Renal pelvis (tissue), 1 donor: ENCODE measurements at regions not wholly inside any gene's neighbourhood (a gene's known extent, or its start where the extent isn't known, plus 50 kb on each side); places are given as distances from the start of the nearest gene placed in this dataset.
"Not testable (repeated sequence)": the region's sequence is repeated elsewhere in the genome, so short reads cannot be mapped to it uniquely, and the experiment has no call there.

Experiments used
- DNase-seq: peaks from one replicate; pipeline ENCODE4 v3.0.0-alpha.2; 2013

DNA sequence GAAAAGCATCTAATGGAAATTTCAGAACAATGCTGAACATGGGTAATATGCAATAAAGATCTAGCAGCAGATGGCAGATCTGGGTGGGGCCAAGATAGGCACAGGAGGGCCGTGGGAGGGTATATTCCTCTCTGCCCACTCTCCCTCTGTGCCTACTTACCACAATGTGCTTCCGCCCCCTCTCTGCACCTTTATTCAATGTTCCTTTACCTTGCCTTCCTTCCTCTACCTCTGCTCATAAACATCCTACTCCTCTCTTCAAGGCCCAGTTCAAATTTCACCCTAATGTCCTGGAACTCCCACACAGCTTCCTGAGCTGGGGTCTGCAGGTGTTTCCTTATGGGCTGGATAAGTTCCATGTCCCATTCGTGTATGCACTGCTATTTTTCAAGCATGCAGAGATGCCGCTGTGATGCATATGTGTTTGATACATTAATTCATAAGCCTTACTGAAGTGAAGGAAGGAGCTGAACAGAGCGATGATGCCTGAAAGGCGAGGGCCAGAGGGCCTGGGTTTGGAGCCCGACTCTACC lies 65.6 kb upstream of the EDEM3 start:
- no peak for DNase-seq

DNA sequence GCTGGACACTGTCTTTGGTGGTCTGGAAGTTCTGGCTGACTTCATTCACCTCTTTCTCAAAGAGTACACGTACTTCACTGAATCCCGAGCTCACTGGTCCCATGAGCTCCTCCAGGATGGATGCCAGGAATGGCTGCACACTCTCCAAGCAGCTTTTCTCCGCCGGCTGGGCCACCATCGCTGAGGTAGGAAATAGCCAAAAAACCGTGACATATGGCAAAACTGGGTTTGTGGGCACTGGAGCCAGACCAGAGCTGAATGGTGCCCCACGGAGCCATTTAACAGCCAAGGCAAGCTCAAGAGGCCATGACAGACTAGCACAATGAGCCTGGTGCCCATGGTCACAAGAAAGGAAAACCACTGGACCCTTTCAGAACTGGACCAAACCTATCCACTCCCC lies 64.0 kb upstream of the EDEM3 start:
- DNase-seq = no peak

DNA sequence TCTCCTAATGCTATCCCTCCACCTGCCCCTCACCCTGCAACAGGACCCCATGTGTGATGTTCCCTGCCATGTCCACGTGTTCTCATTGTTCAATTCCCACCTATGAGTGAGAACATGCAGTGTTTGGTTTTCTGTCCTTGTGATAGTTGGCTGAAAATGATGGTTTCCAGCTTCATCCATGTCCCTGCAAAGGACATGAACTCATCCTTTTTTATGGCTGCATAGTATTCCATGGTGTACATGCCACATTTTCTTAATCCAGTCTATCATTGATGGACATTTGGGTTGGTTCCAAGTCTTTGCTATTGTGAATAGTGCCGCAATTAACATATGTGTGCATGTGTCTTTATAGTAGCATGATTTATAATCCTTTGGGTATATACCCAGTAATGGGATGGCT lies 62.3 kb upstream of the EDEM3 start:
- DNase-seq = not testable (repeated sequence)

DNA sequence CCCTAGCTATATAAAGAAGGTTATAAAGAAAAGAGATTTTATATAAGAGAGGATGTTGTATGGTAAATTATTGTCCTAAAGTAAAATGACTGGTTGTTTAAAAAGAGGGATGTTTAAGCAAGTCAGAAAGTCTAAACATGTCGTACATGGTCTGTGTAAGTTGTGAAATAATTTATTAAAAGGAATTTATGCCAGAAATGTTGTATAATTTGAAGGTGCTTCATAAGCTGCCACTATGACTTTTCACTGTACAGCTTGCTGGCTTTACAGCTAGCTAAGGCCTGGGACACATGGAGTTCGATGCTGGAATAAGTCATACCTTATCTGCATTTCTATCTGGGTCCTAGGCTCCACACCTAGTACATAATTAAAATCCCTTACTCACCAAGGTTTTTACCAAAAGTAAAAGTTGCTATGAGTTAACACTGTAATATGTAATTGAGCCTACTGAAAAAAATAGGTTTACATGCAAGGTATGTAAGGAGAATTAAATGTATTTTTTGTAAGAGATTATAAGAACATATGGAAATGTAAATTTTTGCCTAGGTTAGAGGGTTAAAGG lies 59.0 kb upstream of the EDEM3 start:
- no peak for DNase-seq

DNA sequence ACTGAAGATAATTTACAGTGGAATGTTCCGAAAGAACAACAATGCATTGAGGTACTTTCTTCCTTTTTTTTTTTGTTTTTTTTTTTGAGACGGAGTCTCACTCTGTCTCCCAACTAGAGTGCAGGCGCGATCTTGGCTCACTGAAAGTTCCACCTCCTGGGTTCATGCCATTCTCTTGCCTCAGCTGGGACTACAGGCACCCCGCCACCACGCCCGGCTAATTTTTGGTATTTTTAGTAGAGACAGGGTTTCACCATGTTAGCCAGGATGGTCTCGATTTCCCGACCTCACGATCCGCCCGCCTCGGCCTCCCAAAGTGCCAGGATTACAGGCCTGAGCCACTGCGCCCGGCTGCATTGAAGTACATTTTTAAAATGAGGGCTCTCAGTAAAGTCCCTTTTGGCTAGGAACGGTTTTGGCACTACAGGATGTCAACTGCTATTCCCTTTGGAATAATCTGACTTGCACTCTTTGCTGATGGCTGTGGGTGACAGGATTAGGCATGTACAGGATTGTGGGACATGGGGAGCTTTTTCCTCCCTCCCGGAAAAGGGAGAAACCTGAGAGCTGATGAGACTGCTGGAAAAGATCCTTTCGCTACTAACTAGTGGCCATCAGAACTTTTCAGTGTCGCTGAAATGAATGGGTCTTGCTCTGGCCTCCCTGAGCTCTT lies 56.9 kb upstream of the EDEM3 start:
- no peak for DNase-seq

DNA sequence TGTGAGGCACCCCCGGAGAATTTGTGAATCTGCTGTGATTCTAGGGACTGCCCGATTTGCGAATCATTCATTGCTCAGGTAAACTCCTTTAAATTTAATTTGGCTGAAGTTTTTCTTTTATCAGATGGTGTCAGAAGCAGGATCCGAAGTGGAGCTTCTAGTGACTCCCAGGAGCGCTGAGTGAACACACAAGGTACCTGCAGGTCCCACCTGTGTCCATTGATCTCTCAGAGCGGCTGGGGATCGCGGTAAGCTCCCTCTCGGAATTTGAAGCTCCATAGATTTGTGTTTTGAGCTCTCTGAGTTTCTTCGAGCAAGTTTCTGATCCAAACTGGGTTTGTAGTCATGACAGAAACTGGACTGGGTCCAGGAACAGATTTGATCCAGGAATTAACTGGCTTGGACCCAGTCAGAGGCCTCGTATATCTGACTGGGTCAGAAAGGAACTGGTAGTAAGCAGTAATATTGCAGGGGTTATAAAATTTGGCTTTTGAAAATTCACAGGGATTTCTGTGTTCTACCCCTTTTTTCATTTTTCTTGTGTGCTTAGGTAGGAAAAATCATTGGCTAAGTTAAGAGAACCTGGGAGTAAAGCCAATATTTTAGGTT lies 56.2 kb upstream of the EDEM3 start:
- no peak for DNase-seq

DNA sequence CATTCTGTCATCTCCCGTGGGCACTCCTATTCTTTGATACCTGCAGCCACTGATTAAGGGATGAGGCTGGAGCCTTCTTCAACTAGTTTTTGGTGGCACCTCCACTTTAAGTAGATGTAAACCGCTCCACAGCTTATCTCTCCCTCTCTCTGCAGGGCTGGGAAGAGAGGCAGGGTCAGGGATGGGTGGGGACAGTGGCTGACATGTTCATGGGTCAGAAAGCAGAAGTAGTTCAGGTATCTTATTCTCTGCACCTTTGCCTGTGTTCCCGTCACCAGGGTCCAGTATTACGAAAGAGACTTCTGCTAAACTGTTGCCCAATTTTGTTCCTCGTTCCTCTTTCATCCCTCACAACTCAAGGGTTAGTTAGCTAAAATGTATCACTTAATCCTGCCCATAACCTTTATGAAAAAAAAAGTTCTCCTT lies 51.7 kb upstream of the EDEM3 start:
- DNase-seq = no peak

DNA sequence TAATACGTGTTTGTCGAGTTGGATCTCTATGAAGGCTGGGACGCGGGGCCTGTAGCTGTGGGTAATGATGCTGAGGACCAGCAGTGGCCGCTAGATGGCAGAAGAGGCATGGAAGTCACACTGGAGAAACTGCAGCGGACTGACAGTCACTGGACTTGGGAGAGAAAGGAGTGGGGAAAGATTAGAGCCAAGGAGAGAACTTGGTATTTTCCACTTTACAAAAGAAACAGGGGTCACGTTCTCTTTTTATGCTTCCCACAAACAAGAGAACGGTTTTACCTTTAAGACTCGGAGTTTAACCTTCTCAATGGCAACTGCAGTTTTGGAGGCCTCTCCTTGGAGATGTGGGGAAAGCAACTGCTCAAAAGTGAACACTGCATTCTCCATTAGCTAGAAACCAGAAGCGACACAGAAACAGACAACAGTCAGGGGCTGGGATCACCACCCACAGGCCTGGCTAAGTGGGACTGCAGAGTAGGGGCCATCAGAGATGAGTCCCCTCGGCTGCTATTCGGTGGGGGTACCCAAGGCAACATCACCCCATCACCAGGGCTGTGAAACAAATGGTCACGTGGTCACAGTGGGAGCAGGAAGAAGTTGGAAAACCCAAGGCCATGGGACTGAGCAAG lies 51.1 kb upstream of the EDEM3 start:
- DNase-seq = peak; percentile 84
